ENCODE measurements at regions not wholly inside any gene's neighbourhood (a gene's known extent, or its start where the extent isn't known, plus 50 kb on each side); places are given as distances from the start of the nearest gene placed in this dataset.
"Not testable (repeated sequence)": the region's sequence is repeated elsewhere in the genome, so short reads cannot be mapped to it uniquely, and the experiment has no call there.

- not testable (repeated sequence) for DNase-seq
Observed at GRCh38 chr2:158866082-158866481, 71.0 kb downstream of the DAPL1 start.

DNA sequence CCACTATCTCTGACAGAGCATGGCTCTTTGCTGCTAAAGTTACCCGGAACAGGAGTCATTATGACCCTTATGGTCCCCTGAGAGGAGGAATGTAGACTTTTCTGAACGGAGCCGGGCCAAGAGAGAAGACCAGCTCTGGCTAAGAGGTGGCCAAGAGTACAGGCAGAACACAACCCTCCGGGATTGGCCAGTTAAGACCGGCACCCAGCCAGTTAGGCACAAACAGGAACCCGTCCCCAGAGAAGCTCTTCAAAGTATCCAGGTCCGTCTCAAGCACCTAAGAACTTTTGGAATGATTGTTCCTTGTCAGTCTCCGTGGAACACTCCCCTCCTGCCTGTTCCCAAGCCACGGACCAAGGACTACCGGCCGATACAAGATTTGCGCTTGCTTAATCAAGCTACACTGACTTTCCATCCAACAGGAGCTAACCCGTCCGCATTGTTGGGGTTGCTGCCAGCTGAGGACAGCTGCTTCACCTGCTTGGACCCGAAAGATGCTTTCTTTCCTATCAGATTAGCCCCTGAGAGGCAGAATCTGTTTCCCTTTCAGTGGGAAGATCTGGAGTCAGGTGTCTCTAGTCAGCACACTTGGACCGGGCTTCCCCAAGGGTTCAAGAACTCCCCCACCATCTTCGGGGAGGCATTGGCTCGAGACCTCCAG, 72.5 kb downstream of the DAPL1 start:
- DNase-seq: not testable (repeated sequence)

DNA sequence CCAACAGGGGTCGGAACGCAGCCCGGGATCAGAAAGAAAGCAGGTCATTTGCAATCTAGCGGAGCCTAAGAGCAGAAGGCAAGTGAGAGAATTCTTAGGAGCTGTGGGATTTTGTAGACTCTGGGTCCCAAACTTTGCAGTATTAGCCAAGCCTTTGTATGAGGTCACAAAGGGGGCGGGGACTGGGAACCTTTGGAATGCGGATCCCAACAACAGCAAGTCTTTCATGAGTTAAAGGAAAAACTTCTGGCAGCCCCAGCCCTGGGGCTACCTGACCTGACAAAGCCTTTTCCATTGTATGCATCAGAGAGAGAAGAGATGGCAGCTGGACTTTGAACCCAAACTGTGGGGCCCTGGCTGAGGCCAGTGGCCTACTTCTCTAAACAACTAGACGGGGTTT, 73.3 kb downstream of the DAPL1 start:
- not testable (repeated sequence) for DNase-seq

DNA sequence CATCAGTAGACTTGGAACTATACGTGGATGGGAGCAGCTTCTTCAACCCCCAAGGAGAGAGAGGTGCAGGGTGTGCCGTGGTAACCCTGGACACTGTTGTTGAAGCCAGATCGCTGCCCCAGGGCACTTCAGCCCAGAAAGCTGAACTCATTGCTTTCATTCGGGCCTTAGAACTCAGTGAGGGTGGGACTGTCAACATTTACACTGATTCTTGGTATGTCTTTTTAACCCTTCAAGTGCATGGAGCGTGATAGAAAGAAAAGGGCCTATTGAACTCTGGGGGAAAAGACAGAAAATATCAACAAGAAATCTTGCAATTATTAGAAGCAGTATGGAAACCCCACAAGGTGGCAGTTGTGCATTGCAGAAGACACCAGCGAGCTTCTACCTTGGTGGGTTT, 74.0 kb downstream of the DAPL1 start:
- DNase-seq: not testable (repeated sequence)

DNA sequence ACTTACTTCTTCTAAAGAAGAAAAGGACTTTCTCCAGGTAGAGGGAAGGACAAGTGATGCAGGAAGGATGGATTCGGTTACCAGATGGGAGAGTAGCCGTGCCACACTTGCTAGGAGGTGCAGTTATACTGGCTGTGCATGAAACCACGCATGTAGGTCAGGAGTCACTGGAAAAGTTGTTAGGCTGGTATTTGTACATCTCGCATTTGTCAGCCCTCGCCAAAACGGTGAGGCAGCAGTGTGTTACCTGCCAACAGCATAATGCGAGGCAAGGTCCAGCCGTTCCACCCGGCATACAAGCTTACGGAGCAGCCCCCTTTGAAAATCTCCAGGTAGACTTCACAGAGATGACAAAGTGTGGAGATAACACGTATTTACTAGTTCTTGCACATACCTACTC, 74.5 kb downstream of the DAPL1 start:
- not testable (repeated sequence) for DNase-seq

DNA sequence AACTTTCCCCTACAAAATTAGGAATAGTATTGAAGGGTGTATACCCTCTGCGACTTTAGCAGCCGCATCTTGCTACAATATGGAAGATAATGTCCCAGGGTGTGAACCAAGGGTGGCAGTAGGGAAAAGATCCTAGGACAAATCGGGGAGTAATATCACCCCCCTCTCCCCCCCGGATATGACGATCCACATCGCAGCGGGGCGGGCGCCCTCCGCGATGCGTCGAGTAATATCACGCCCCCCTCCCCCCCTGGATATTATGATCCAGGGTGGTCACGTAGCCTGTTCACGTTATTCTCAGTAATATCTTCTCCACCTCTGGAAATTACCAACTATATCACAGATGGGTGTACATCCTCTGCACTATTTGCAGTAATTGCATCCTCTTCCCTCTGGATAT, 82.9 kb downstream of the DAPL1 start:
- DNase-seq: no peak

DNA sequence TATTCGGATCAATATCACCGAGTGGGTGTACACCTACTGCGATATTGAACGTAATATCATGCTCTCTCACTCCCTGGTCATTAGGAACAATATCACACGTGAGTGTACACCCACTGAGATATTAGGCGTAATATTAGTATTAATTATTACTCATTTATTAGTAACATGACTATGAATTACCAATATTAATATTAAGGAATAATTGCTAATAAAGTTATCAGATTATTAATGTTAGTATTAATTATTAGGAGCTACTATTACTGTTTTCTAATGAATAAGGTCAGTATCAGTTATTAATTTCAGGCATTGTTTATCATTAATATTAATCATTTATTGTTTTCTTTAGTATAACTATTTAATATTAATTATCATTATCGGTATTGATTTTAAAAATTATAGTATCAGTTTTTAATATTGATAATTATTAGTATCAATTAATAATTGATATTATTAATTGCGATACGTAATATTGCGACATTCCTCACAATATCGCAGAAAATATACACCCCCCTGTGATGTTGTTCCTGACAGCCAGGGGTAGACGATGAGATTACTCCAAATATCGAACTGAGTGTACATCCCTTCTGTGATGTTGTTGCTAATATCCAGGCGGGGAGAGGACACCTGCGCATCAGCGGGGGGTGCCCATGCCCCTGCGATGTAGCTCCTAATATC, 84.2 kb downstream of the DAPL1 start:
- no peak for DNase-seq

GRCh38 chr2:158882297-158882696, 86.1 kb upstream of the TANC1 start:
- no peak for DNase-seq

DNA sequence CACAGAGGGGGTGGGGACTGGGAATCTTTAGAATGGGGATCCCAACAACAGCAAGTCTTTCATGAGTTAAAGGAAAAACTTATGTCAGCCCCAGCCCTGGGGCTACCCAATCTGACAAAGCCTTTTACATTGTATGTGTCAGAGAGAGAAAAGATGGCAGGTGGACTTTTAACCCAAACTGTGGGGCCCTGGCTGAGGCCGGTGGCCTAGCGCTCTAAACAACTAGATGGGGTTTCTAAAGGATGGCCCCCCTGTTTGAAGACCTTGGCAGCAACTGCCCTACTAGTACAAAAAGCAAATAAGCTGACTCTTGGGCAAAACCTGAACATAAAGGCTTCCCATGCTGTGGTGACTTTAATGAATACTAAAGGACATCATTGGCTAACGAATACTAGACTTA, 83.9 kb upstream of the TANC1 start:
- not testable (repeated sequence) for DNase-seq

DNA sequence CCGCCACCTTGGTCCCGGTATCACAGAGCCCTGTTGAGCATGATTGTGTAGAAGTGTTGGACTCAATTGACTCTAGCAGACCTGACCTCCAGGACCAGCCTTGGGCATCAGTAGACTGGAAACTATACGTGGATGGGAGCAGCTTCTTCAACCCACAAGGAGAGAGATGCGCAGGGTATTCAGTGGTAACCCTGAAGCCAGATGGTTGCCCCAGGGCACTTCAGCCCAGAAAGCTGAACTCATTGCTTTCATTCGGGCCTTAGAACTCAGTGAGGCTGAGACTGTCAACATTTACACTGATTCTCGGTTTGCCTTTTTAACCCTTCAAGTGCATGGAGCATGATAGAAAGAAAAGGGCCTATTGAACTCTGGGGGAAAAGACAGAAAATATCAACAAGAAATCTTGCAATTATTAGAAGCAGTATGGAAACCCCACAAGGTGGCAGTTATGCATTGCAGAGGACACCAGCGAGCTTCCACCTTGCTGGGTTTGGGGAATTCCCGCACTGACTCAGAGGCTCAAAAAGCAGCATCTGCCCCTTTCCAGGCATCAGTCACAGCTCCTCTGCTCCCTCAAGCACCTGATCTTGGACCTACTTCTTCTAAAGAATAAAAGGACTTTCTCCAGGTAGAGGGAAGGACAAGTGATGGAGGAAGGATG, 83.3 kb upstream of the TANC1 start:
- not testable (repeated sequence) for DNase-seq

- DNase-seq: not testable (repeated sequence)
Observed at GRCh38 chr2:158885679-158886050, 82.8 kb upstream of the TANC1 start.

GRCh38 chr2:158889135-158889853, 79.1 kb upstream of the TANC1 start:
- DNase-seq: no peak

DNA sequence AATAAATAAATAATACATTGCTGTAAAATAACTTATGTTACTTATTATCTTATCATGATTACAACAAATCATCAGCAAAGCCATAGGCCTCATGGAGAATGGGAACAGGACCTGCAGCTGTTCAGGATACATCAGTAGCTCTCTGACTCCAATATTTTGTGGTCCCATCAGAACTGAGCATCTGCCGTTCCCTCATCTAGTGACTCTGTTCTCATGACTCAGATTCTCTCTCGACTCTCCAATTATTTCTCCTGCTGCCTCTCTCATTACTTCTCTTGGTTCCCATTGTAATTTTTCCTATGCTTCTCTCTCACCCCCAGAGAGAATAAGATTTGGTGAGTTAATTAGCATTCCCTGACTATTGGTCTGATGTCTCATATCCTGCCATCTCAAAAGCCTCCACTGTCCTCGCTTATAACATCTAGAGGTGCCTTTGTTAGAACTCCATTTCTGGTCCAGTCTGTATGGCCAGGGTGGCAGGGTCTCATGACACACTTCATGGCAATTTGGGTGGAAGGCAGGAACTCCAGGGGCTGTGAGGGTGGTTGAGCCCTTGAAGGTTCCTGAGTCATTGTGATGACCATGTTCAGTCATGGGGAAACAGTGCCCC, 78.0 kb upstream of the TANC1 start:
- peak; percentile 6 for DNase-seq

- DNase-seq: peak; percentile 50
Observed at GRCh38 chr2:158893026-158893425, 75.4 kb upstream of the TANC1 start.

GRCh38 chr2:158893474-158893873, 75.0 kb upstream of the TANC1 start:
- DNase-seq: no peak

DNA sequence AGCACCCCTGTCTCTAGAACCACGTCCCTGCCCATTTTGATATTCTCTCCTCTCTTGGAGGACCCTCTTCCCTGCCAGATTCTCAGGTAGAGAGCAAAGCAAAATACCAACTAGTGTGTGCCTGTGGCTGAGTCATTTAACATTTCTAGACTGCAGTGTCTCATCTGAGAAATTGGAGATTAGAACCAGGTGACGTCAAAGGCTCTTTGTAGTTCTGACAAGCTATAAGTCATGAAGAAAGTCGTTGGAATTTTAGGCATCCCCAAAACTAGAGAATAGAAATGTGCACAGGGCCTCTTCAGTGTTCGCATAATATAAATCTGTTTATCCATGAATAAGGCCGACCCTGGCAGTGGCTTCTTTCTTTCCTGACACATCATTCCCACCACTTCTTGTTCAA, 74.4 kb upstream of the TANC1 start:
- DNase-seq: peak; percentile 75

- DNase-seq: no peak
Observed at GRCh38 chr2:158894572-158894971, 73.9 kb upstream of the TANC1 start.

- DNase-seq: no peak
Observed at GRCh38 chr2:158900345-158900744, 68.1 kb upstream of the TANC1 start.

- DNase-seq: no peak
Observed at GRCh38 chr2:158902005-158902398, 66.4 kb upstream of the TANC1 start.

- no peak for DNase-seq
Observed at GRCh38 chr2:158903711-158904405, 64.6 kb upstream of the TANC1 start.

- no peak for DNase-seq
Observed at GRCh38 chr2:158904627-158905177, 63.7 kb upstream of the TANC1 start.

DNA sequence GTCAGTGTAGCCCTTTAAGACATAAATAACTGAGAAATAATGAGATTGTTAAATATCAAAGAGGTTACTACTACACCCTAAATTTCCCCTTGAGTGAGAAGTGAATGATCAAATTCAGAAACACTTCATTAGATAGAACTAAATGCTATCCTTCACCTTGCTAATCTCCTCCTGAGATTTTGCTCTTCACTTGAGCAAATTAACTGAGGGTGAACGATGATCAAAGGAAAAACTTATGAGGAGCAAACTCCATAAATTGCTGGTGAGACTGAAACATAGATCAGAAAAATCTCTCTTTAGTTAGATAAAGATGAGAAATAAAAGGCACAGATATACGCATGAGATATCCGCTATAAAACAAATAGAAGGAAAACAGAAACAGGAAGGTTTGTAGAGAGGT, 63.1 kb upstream of the TANC1 start:
- no peak for DNase-seq
